Fibroblast of pulmonary artery (primary cell): ENCODE measurements at regions not wholly inside any gene's neighbourhood (a gene's known extent, or its start where the extent isn't known, plus 50 kb on each side); places are given as distances from the start of the nearest gene placed in this dataset.

ENCODE experiments used
- DNase-seq: peaks from one replicate; pipeline ENCODE4 v3.0.0-alpha.2; 2010; ENCODE audit warnings: low read depth
- H3K4me3 ChIP-seq: replicated peaks from 2 replicates; pipeline ENCODE4 v1.5.1; 2011; ENCODE audit warnings: low read depth, mild to moderate bottlenecking, control low read depth, low read length, moderate library complexity
- CTCF ChIP-seq: IDR thresholded peaks from 2 replicates; pipeline ENCODE4 v1.5.1; 2011; ENCODE audit warnings: mild to moderate bottlenecking, control low read depth, low read length, inconsistent platforms; ENCODE audit errors: missing control alignments

- no peak for TF ChIP-seq CTCF
- H3K4me3 ChIP-seq: no peak overlapping the region
- DNase-seq: no peak
Observed at GRCh38 chr4:112852601-112853000, 196.9 kb upstream of the ANK2 start.

GRCh38 chr4:112853662-112854256 is 195.7 kb upstream of the ANK2 start:
- no peak overlapping the region for H3K4me3 ChIP-seq
- peak; percentile 55 for TF ChIP-seq CTCF
- DNase-seq: peak; percentile 29

GRCh38 chr4:112854420-112854819 is 195.0 kb upstream of the ANK2 start:
- no peak for DNase-seq
- H3K4me3 ChIP-seq: no peak overlapping the region
- no peak for TF ChIP-seq CTCF

DNA sequence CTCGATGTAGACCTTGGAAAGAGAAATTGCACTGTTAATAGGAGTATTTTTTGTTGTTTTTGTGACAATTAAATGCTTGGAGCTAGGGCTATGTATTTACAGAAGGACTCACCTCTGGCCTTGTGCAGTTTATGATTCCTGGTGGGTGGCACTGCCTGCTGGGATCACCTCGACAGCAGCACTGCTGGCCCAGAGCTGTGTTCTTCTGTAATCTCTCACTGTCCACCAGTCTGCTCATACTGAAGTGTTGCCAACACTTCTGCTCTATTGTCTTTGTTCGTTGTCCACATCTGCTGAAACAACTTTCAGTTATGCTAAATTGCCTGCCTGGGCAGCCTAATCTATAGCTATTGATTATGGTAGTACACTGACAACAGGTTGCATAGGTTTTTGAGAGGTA is 194.4 kb upstream of the ANK2 start:
- DNase-seq: no peak
- H3K4me3 ChIP-seq: no peak overlapping the region
- no peak for TF ChIP-seq CTCF

DNA sequence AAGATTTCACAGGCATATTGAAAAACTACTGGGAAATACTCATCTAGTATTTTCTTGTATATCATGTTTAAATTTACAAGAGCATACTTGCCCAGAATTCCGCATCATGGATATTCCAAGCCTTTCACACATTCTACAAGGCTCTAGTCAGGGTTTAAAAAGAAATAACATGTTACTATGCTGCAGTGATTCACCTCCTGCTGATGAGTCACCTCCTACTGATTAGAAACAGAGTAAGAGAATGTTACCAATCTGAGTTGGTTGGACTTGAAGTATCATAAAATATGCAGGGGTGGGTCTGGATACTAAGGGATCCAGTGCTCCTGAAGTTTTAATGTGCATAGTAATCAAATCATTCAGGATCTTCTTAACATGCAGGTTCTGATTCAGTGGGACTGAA is 192.0 kb upstream of the ANK2 start:
- no peak overlapping the region for H3K4me3 ChIP-seq
- no peak for TF ChIP-seq CTCF
- DNase-seq: peak; percentile 78

- no peak overlapping the region for H3K4me3 ChIP-seq
- DNase-seq: no peak
- no peak for TF ChIP-seq CTCF
Observed at GRCh38 chr4:112858751-112859150, 190.7 kb upstream of the ANK2 start.

DNA sequence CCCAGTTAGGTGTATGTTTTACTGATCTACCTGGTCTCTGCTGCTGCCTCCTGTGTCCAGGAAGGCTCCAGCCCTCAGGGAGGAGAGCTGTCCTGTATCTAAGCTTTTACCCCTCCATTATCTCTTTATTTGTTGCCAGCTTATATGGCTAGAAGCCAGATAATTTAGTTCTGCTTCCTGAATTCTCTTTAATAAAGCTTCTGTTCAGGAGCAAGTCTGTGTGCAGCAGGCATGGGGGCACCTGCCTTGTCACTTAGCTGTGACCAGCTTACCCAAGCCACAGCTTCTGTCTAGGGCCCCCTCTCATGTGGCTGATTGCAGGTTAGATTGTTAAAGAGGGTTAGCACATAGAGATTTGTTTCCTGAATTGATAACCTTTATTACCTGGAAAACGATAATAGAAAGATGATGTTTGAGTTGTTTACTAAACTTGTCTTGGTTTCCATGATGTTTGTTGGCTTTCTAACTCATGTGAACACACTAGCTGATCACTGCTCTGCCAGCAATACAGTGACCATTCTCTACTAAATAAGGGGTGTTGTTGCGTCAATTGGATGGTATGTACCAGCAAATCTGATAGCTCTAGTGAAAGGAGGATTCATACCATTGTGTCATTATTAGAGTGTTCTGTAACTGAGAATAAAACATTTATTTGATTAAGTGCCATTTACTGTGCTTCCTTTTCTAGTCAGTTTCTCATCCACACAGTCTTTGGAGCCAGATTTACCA is 189.8 kb upstream of the ANK2 start:
- no peak overlapping the region for H3K4me3 ChIP-seq
- no peak for DNase-seq
- no peak for TF ChIP-seq CTCF
